HG02610 (cell line): ENCODE measurements at regions not wholly inside any gene's neighbourhood (a gene's known extent, or its start where the extent isn't known, plus 50 kb on each side); places are given as distances from the start of the nearest gene placed in this dataset.

Experiments
- ATAC-seq: cut with Tn5 transposase; IDR thresholded peaks from one replicate; pipeline ENCODE4 v1.9.1; 2021; ENCODE audit warnings: mild to moderate bottlenecking, moderate library complexity; ENCODE audit not compliant: unreplicated experiment

DNA sequence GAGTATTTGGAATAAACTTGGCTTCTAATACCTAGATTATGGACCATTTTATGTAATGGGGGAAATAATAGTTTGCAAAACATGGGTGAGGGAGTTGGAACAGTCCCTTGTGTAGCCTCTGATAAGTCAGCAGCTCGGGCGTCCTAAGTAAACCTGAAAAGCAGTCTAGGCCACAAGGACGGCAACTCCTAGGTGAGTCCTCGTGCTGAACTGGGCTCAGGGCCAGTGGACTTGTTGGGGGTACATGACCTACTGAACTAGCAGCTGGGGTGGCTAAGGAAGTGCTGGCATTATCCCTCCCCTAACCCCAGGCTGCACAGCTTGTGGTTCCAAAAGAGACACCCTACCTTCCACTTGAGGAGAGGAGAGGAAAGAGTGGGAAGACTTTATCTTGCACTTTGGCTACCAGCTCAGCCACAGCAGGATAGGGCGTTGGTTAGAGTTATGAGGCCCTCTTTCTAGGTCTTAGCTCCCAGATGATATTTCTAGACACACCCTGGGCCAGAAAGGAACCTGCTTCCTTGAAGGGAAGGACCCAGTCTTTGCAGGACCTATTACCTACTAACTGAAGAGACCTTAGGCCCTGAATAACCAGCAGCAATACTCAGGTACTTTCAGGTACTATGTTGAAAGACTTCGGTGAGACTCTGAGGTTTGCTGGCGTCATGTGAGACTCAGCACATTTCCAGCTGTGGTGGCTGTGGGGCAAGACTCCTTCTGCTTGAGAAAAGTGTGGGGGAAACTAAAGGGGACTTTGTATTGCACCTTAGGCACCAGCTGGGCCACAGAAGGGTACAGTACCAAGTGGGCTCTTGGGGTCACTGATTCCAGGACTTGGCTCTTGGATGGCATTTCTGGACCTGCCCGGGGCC, 71.0 kb downstream of the AQP4 start:
- ATAC-seq: no peak

DNA sequence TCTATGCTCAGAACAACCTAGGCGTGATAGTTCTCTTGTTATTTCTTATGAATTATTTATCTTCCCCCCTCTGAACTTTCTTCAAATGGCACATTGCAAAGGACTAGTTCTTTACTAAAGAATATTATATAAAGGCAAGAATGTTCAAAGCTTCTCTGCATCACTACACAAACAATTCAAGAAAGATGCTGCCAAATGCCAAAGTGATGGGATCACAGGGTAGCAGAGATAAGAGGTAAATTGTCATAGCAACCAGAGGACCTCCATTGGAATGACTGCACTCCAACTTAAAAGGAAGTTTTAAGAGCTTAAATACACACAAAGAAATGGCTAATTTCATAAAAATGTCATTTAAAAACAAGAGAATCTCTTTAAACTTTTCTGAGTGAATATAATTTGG, 72.8 kb downstream of the AQP4 start:
- ATAC-seq: no peak

DNA sequence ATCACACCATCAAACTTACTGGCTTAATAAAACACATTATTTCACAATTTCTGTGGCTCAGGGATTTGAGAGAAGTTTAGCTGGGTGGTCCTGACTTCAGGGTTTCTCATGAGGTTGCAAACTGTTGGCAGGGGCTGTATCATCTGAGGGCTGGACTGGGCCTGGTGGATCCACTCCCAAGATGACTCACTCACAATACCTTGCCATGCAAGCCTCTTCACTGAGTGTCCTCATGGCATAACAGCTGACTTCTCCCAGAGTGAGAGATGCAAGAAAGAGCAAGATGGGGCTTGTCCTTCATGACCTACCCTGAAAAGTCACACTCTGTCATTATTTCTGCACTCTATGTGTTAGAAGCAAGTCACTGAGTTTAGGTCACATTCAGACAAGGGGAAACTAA, 73.8 kb downstream of the AQP4 start:
- no peak for ATAC-seq

DNA sequence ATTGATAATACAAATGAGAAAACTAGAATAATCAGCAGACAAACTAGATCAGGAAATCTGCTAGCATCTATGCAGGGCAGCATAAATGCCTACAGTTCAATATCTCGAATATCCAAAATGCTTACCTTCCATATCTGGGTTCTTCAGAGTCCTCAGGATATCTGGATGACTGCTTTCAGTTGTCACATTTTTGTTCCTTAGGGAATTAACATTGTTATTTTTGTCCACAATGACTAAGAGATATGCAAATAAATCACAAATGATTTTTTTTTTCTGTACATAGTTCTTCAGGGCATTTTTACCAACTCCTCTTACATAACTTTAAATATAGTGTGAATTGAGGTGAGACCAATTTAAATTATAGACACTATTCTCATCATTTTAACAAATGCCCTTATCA, 80.9 kb downstream of the AQP4 start:
- no peak for ATAC-seq

DNA sequence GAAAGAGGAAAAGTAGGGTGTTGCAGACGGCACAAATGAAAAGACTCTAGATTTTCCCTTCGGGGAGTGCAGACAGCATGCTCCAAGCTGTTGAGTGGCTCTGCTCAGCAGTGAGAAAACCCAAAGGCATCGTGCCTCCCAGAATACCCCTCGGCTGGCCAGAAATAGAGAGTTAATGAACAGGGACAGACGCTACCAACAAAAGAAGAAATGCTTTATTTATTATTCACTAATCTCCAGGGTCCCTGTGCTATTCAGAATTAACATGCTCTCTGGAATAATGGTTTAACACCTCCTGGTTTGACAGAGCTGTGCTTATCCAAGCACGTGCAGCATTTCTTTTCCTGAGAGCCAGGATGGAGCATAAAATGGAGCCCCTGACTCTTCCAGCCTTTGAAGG, 82.3 kb downstream of the AQP4 start:
- no peak for ATAC-seq

DNA sequence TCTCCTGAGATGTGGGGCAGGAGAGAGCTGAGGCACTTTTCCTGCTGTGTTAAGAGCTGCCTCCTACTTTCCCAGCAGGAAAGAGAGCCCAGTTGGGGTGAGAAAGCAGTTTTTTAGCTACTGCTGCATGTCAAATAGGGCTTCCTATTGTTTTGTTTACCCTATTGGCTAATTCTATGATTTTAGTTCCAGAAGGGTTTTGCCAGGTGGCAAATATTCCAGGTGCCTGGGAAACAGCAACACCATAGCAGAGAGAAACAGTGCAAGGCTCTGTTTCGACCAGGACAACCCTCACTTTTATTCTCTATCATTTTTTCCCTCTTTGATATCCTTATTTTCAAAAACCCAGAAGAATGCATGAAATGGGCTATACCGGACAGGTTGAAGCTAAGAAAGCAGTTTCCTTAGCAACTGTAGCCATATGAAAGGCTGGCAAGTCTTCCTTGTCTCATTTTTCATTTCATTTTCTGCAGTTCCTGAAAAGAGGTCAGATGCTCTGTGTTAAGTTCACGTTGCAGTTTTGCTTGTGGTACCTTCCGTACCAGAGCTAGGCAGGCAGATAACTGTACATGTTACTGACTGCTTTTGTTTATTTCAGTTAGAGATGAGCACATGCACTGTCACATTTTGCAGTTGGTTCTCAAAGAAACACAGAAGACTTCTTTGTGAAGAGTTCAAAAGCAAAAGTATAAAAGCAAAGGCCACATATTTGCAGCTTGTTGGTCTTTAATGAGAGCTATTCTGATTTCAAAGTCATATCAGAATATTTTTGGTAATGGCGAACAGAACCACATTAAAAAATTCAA, 84.8 kb downstream of the AQP4 start:
- no peak for ATAC-seq

DNA sequence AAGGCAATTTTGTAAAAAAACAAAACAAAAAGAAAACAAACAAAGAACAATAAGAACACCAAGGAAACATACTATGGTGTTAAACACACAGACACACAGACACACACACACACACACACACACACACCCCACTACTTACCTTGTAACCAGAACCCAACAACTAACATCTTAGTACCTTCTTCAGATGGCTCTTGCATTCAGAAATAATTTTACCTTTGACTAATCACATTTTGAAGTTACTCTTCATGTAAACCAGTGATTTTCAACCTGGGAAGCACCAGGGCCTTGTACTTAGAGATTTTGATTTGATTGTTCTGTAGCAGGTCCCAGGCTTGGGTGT, 87.5 kb downstream of the AQP4 start:
- no peak for ATAC-seq

DNA sequence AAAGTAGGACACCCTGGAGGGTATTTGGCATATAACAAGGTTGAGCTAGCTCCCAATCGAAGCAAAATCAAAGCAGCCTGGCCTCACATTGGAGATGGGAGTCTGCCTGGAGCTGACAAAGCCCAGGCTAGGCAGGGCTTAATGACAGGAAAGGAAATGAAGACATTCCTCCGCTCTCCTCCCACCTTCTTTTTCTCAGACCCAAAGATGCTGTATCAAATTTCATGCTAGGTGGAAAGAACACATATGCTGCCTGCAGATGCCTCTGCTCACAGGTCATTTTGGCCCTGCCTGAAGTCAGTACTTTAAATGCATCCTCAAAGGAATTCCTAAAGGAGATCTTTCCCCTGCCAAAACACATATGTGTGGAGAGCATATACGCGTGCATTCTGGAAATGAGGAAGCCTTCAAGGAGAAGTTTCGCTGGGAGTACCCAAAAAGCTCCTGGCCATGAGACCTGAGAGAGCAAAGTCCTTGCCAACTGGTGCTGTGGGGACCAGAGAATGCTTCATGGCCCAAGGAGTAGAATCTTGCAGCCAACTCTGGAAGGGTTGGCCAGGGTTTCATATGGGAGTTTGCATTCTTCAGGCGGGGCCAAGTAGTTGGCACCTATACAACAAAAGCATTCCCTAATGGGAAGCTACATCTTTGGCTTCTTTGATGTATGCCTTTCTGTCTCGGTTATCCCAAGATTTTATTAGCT, 88.0 kb downstream of the AQP4 start:
- no peak for ATAC-seq

DNA sequence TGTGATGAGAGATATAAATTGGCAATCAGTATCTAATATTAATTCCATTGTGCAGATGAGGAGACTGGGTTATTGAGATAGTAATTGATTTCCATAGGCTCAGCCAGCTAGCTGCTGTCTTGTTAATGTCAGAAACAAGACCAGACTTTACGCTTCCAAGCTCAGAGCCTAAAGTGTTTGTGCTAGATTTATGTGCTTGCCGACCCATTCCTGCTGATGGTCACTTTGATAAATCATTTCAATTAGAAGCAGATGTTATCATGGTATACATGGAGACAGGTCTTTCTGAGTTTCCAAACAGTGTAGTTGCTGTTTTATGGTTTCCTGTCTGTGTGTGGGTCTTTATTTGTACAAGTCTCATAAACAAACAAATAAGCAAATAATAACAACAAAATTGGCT, 92.8 kb downstream of the AQP4 start:
- no peak for ATAC-seq

DNA sequence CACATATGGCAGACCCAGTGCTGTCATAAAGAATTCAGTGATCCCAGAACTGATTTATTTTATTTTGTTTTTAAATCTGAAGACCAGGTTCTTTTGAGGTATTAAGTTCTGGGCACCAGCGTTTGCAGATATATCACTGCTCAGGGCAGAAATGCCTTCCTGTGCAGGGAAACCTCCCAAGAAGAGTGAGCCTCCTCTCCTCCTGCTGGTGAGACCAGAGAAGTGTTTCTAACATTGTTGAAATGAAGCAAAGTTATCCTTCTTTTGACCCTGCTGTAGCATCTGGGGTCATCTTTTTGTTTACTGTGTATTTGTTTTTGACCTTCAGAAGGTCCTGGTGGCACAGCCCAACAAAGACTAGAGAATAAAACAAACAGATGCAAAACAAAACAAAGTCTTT, 94.0 kb downstream of the AQP4 start:
- no peak for ATAC-seq

DNA sequence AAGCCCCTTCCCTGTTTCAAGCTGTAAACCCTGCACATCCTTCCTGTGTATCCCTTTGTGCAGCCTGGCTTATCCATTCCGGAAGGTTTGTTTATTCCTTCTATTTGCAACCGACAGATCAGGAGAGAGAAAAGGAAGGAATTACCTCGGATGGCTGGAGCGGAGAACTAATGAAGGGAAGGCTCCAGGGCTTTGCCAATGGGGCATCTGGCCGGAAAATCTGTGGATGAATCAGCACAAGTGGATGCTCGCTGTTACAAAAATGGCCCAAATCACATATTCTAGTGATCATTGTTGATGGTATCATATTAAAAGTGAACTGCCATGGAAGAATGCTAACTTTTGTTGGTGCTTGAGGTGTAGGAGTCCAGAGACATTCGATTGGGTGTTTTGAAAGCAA, 97.1 kb downstream of the AQP4 start:
- no peak for ATAC-seq

DNA sequence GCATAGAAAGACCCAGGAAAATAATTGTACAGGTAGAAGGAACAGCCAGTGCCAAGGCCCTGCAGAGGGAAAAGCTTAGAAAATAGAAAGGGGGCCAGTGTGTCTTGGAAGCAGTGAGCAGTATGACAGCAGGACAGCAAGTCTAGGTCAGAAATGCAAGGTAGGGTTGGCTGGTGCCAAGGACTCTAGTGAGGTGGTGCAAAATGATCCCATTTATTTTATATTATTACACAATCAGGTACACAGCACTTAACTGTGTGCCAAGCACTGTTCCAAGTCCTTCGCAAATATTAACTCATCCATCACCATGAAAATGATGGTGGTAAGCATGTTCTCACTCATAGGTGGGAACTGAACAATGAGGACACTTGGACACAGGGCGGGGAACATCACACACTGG, 100.0 kb downstream of the AQP4 start:
- ATAC-seq: no peak

DNA sequence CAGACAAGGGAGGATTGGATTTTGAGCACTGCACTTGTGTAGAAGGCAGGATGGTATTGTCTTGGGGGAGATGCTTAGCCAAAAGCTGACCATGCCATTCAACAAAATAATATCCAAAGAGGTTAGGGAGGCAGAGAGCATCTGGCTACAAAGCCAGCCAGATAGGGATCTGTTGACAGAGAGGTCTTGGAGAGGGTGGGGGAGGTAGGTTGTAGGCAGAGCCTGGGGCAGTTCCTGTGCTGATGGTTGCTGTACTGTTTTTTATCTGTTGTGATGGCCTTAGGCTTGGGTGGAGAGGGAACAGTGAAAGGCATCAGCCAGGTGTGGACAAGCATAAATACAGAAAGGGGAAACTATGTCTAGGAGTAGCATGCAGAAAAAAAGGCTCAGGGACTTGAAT, 100.9 kb downstream of the AQP4 start:
- ATAC-seq: no peak

DNA sequence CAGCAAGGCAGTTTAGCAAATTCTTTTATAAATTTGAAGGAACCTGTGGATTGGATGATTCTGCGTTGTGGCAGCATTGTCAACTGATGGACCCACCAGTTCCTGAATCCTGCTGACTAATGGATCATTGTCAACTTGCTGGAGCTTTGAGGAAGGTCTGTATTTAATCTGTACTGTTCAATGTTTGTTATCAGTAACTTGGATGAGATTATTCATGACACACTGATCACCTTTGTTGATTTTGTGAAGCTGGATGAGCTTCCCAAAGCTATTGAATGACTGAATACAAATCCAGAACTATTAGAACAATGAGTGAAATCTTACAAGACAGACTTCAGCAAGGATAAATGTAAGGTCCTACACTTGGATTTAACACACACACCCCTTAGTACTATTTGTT, 101.3 kb downstream of the AQP4 start:
- no peak for ATAC-seq

DNA sequence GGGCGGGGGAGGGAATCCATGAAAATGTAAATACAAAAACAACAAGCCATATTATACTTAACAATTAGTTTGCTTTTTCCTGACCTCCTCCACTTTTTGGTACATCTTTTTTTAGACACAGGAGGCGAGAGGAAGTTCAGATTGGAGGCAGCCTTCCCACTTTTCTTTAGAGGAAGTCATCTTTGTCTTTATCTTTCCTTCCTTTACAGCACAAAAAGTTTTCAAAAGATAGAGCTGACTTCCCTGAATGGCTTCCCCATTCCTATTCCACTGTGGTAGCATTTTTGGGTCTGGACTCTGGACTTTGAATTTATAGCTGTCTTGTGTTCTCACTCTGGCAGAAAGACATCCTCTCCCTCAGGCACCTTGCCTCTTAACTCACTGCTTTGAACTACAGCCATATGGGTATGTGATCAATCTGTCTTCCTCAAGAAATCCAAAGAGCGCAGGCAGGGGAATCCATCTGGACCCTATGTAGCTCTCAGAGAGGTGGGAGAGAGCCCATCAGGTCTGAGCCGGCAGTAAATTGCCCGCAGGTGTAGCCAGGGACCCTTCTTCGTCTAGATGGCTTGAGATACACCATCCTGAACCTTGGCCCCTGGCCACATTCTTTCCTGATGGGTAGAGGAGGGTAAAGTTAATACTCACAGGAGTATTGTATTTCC, 101.9 kb downstream of the AQP4 start:
- ATAC-seq: no peak

DNA sequence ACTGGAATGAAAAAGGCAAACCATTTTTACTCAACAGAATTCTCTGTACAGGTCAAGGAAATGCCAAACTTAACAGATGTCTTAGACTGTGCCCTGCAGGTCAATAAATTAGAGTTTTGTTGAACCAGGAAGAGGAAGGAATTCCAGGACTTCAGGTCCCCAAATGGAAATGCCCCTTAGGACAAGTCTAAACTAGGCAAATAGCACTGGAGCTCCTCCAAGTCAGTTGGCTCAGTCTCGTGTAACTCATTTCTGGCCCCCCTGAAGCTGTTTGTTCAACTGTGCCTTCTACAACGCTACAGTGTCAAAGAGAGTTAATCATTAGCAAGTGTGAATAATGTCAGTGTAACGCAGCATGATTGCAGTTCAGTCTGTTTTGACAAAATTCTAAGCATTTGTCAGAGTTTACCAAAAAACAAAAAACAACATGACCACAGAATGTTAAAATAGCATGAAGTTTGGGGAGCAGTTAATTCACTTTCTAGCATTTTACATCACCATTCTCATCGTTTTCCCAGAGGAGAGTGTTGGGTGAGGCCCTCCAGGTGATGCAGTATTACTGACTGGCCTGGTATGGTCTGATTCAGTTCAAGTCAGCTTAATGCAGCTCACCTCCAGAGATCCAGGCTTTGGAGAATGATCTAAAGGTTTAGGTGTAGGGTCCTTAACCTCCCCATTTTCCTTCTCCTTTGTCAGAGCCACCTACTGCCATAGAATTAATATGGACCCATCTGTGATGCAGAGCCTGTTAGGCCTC, 108.1 kb downstream of the AQP4 start:
- no peak for ATAC-seq

DNA sequence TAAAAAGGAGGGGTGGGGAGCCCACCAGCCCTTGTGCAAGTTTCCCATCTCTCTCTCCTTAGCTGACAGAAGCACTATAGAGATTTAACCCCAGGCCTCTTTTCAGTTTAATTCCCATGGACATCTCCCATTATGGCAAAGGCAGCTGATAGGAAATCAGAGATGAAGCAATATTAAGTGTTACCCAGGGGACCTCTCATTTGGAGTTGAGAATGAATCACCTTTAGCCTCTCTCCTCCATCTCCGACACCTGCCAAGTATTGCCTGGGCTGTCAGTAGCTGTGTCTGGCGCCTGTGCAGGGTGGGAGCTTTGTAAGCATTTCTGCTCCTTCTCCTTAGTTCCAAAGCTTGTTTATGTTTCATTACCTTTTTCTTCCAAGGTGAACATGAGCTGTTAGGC, 109.0 kb downstream of the AQP4 start:
- no peak for ATAC-seq

DNA sequence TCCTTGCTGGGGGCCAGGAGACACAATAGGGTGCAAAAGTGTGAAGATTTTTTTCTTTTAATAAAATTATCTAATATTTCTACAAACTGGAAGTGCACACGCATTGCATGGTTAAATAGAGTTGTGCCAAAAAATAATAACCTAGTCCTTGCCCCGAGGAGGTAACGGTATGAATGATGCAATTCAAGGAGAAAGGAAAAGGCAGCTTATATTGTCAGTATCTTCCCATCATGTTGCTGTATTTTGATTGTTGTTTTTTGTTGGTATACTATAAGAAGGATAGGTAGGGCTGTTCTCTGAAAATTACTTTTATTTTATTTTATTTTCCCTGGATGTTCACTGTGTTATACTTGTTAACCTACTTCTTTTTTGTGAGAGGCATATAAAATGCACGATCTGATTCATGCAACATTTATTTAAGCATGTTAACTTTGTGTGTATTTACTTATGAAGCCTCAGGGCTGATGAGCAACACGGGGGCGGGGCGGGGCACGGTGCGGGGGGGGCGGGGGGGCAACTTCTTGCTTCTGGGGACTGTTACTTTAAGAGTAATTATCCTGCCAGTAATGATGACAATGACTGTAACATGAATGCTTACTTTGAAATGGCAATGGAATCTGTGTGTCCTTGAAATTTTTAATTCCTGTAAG, 118.6 kb downstream of the AQP4 start:
- no peak for ATAC-seq

DNA sequence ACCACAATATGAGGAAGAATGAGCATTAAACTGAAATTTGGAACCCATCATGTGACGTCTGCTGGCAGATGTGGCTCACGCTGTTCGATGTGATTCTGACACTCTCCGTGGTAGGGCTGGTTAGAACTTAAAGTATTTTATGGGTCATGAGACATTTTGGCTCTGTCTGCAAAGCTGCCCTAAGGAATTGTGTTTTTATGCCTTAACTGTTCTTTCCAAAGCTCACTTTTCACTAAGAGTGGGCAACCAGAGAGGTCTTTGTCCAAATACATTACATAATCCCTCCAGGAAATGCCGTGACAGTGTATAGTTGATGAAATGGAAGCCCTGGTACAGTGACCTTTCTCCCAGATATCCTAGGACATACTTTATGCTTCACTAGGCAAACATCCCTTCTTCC, 119.1 kb downstream of the AQP4 start:
- no peak for ATAC-seq
